PC-9 (cell line): ENCODE measurements at regions not wholly inside any gene's neighbourhood (a gene's known extent, or its start where the extent isn't known, plus 50 kb on each side); places are given as distances from the start of the nearest gene placed in this dataset.

ENCODE experiments used
- EZH2 ChIP-seq: fragments of 200-600 bp; sonication (generic); IDR thresholded peaks from 2 replicates; pipeline ENCODE4 v1.8.0; 2017; ENCODE audit warnings: antibody characterized with exemption, low read depth
- TF ChIP-seq, protein P1 (sequence below): fragments of 200-600 bp; sonication (generic); conservative IDR thresholded peaks from 2 replicates; pipeline ENCODE4 v1.6.1; 2017; ENCODE audit warnings: mixed run types, antibody characterized with exemption, mild to moderate bottlenecking, moderate library complexity

DNA sequence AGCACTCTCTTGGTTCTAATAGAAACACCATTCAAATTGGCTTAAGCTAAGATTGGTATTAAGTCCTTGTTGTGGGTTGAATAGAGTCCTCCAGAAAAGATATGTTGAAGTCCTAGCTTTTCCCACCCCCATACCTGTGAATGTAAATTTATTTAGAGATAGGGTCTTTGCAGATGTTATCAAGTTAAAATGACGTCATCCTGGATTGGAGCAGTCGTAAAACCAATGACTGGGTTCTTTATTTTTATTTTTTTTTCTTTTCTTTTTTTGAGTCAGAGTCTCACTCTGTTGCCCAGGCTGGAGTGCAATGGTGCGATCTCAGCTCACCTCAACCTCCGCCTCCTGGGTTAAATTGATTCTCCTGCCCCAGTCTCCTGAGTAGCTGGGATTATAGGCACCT is 658.6 kb upstream of the RBFOX1 start:
- TF ChIP-seq, protein P1, sequence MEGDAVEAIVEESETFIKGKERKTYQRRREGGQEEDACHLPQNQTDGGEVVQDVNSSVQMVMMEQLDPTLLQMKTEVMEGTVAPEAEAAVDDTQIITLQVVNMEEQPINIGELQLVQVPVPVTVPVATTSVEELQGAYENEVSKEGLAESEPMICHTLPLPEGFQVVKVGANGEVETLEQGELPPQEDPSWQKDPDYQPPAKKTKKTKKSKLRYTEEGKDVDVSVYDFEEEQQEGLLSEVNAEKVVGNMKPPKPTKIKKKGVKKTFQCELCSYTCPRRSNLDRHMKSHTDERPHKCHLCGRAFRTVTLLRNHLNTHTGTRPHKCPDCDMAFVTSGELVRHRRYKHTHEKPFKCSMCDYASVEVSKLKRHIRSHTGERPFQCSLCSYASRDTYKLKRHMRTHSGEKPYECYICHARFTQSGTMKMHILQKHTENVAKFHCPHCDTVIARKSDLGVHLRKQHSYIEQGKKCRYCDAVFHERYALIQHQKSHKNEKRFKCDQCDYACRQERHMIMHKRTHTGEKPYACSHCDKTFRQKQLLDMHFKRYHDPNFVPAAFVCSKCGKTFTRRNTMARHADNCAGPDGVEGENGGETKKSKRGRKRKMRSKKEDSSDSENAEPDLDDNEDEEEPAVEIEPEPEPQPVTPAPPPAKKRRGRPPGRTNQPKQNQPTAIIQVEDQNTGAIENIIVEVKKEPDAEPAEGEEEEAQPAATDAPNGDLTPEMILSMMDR: no peak
- TF ChIP-seq EZH2: no peak
